Neural cell (in vitro differentiated cells): ENCODE measurements at regions not wholly inside any gene's neighbourhood (a gene's known extent, or its start where the extent isn't known, plus 50 kb on each side); places are given as distances from the start of the nearest gene placed in this dataset.

Experiments
- H2AFZ ChIP-seq: fragments of 200-600, 300-800 bp; sonication (generic), shearing (Covaris generic); 2 replicates; pipeline ENCODE4 v1.6.0; 2014; ENCODE audit warnings: low read depth, mild to moderate bottlenecking, antibody characterized with exemption, low read length, moderate library complexity
- H3F3A ChIP-seq: fragments of 200-600 bp; shearing (Covaris generic); 2 replicates; pipeline ENCODE4 v1.6.1; 2016; ENCODE audit warnings: mild to moderate bottlenecking, moderate library complexity, mixed read lengths, antibody characterized with exemption, low read length; ENCODE audit not compliant: insufficient read depth, poor library complexity, severe bottlenecking
- H3K27ac ChIP-seq: fragments of 200-600, 300-800 bp; sonication (generic), shearing (Covaris generic); 2 replicates; pipeline ENCODE4 v1.5.1; 2014; ENCODE audit warnings: mild to moderate bottlenecking, low read length, moderate library complexity
- H3K27me3 ChIP-seq: fragments of 300-800, 200-600 bp; sonication (generic), shearing (Covaris generic); 2 replicates; pipeline ENCODE4 v1.6.0; 2014; ENCODE audit warnings: mild to moderate bottlenecking, low read depth, low read length, moderate library complexity; ENCODE audit not compliant: insufficient read depth
- H3K36me3 ChIP-seq: fragments of 300-800, 200-600 bp; sonication (generic), shearing (Covaris generic); 2 replicates; pipeline ENCODE4 v1.5.1; 2014; ENCODE audit warnings: mild to moderate bottlenecking, antibody characterized with exemption, low read length, moderate library complexity; ENCODE audit not compliant: insufficient read depth
- H3K4me2 ChIP-seq: fragments of 300-800, 200-600 bp; sonication (generic), shearing (Covaris generic); 2 replicates; pipeline ENCODE4 v1.6.0; 2014; ENCODE audit warnings: mild to moderate bottlenecking, low read length
- H3K4me3 ChIP-seq: fragments of 300-800, 200-600 bp; sonication (generic), shearing (Covaris generic); 2 replicates; pipeline ENCODE4 v1.5.1; 2014; ENCODE audit warnings: mild to moderate bottlenecking, low read length, moderate library complexity
- H3K79me2 ChIP-seq: fragments of 200-600 bp; shearing (Covaris generic); replicated peaks from 2 replicates; pipeline ENCODE4 v1.6.0; 2014; ENCODE audit warnings: mild to moderate bottlenecking, low read length, moderate library complexity; ENCODE audit not compliant: insufficient read depth
- H3K9ac ChIP-seq: fragments of 300-800, 200-600 bp; sonication (generic), shearing (Covaris generic); 2 replicates; pipeline ENCODE4 v1.6.1; 2016; ENCODE audit warnings: mild to moderate bottlenecking, low read length, mixed read lengths
- H3K9me2 ChIP-seq: fragments of 200-600 bp; shearing (Covaris generic); 2 replicates; pipeline ENCODE4 v1.6.1; 2016; ENCODE audit warnings: mild to moderate bottlenecking, low read length, mixed read lengths; ENCODE audit not compliant: insufficient read depth
- H3K9me3 ChIP-seq: fragments of 200-600, 300-800 bp; sonication (generic), shearing (Covaris generic); 2 replicates; pipeline ENCODE4 v1.6.1; 2016; ENCODE audit warnings: mild to moderate bottlenecking, mixed run types, low read length, moderate library complexity, mixed read lengths
- H4K20me1 ChIP-seq: fragments of 200-600 bp; shearing (Covaris generic); 2 replicates; pipeline ENCODE4 v1.6.1; 2016; ENCODE audit warnings: mild to moderate bottlenecking, mixed run types; ENCODE audit not compliant: insufficient read depth
- CTCF ChIP-seq: fragments of 450-650 bp; IDR thresholded peaks from 2 replicates; pipeline ENCODE4 v1.5.1; 2014; ENCODE audit warnings: antibody characterized with exemption, mild to moderate bottlenecking, moderate library complexity; ENCODE audit not compliant: poor library complexity, severe bottlenecking
- EP300 ChIP-seq: fragments of 450-650 bp; conservative IDR thresholded peaks from 2 replicates; pipeline ENCODE4 v1.6.1; 2014; ENCODE audit warnings: antibody characterized with exemption, mild to moderate bottlenecking, moderate library complexity; ENCODE audit not compliant: poor library complexity, severe bottlenecking
- EZH2 ChIP-seq: fragments of 200-600, 300-800 bp; shearing (Covaris generic), sonication (generic); IDR thresholded peaks from 2 replicates; pipeline ENCODE4 v1.6.1; 2014; ENCODE audit warnings: antibody characterized with exemption, low read length, borderline replicate concordance, mild to moderate bottlenecking; ENCODE audit not compliant: insufficient read depth, poor library complexity, severe bottlenecking
- POLR2AphosphoS5 ChIP-seq: IDR thresholded peaks from 2 replicates; pipeline ENCODE4 v1.6.1; 2012
- RAD21 ChIP-seq: fragments of 450-650 bp; conservative IDR thresholded peaks from 2 replicates; pipeline ENCODE4 v1.6.1; 2014; ENCODE audit warnings: antibody characterized with exemption, mild to moderate bottlenecking, moderate library complexity
- REST ChIP-seq: IDR thresholded peaks from 2 replicates; pipeline ENCODE4 v1.6.1; 2012; ENCODE audit warnings: borderline replicate concordance
- TAF1 ChIP-seq: IDR thresholded peaks from 2 replicates; pipeline ENCODE4 v1.6.1; 2012; ENCODE audit warnings: low read depth

- Histone ChIP-seq H2AFZ (no peak overlapping the region), H3K27me3 (no peaks in the 10 kb centered on the region), H3K27ac (no peak overlapping the region), H3K9me2 (no peaks in the 10 kb centered on the region), H3K4me2 (no peak overlapping the region), H3F3A (no peaks in the 10 kb centered on the region), H3K9ac (no peak overlapping the region), H3K79me2 (peaks cover 3% of the 10 kb centered on the region), H3K9me3 (no peaks in the 10 kb centered on the region), H3K4me3 (no peak overlapping the region), H3K36me3 (no peaks in the 10 kb centered on the region), H4K20me1 (no peaks in the 10 kb centered on the region)
- no peak for TF ChIP-seq EZH2
- TF ChIP-seq REST = no peak
- TF ChIP-seq RAD21 = no peak
- no peak for TF ChIP-seq TAF1
These were observed 194.8 kb downstream of the ZEB2 start for GRCh38 chr2:144325086-144325485.

- H3K4me2 ChIP-seq = no peak overlapping the region
- H3K4me3 ChIP-seq = no peak overlapping the region
- no peaks in the 10 kb centered on the region for H3K27me3 ChIP-seq
- TF ChIP-seq REST = no peak
- no peak for TF ChIP-seq EZH2
- TF ChIP-seq RAD21 = no peak
- TF ChIP-seq CTCF = no peak
- TF ChIP-seq TAF1 = no peak
- no peak for TF ChIP-seq POLR2AphosphoS5
- no peak for TF ChIP-seq EP300
- H2AFZ ChIP-seq = no peak overlapping the region
- no peaks in the 10 kb centered on the region for H3F3A ChIP-seq
- no peaks in the 10 kb centered on the region for H3K9me3 ChIP-seq
- H3K9me2 ChIP-seq = no peaks in the 10 kb centered on the region
- no peak overlapping the region for H3K9ac ChIP-seq
- H3K79me2 ChIP-seq = peaks cover 3% of the 10 kb centered on the region
- no peak overlapping the region for H3K27ac ChIP-seq
- H4K20me1 ChIP-seq = no peaks in the 10 kb centered on the region
- H3K36me3 ChIP-seq = no peaks in the 10 kb centered on the region
These were observed 195.4 kb downstream of the ZEB2 start for GRCh38 chr2:144324446-144325045.
